Colonic mucosa (tissue), 4 donors: ENCODE measurements at regions not wholly inside any gene's neighbourhood (a gene's known extent, or its start where the extent isn't known, plus 50 kb on each side); places are given as distances from the start of the nearest gene placed in this dataset.

Source experiments
- DNase-seq: peaks from one replicate; pipeline ENCODE4 v3.0.0-alpha.2; 2020
- H3K27ac ChIP-seq: fragments of 200-600 bp; one replicate; pipeline ENCODE4 v1.8.0; 2021
- H3K27me3 ChIP-seq: fragments of 200-600 bp; one replicate; pipeline ENCODE4 v1.8.0; 2021
- H3K36me3 ChIP-seq: fragments of 200-600 bp; one replicate; pipeline ENCODE4 v1.8.0; 2021
- H3K4me1 ChIP-seq: fragments of 200-600 bp; one replicate; pipeline ENCODE4 v1.8.0; 2021; ENCODE audit warnings: mild to moderate bottlenecking
- H3K4me3 ChIP-seq: fragments of 200-600 bp; one replicate; pipeline ENCODE4 v1.8.0; 2021
- H3K9ac ChIP-seq, 2 donors: one replicate each; pipeline ENCODE4 v1.7.0; 2013; ENCODE audit warnings: control low read depth in 2 of 2, low read depth in 2 of 2, low read length in 2 of 2
- H3K9me3 ChIP-seq: fragments of 200-600 bp; one replicate; pipeline ENCODE4 v1.8.0; 2021
- CTCF ChIP-seq: fragments of 200-600 bp; IDR thresholded peaks from one replicate; pipeline ENCODE4 v1.8.0; 2022; ENCODE audit warnings: antibody characterized with exemption, mild to moderate bottlenecking
- intact Hi-C: fragments of 100-400 bp; cut with DNase I; formaldehyde crosslinking; loops from one replicate; pipeline ENCODE4 v1.14.1; 2022
- donor health status: healthy.
- donor health status: DM: no; HTN: no; CAD: no.
- donor health status: DM: no; HTN: no; CAD: no.

GRCh38 chr4:174037631-174038030 lies 245.8 kb downstream of the FBXO8 start:
- TF ChIP-seq CTCF = no peak
- H3K9me3 ChIP-seq = no peaks in the 10 kb centered on the region
- H3K27ac ChIP-seq = no peak overlapping the region
- H3K36me3 ChIP-seq = no peaks in the 10 kb centered on the region
- DNase-seq = no peak
- no peak overlapping the region for H3K4me3 ChIP-seq
- no peaks in the 10 kb centered on the region for H3K27me3 ChIP-seq
- H3K9ac ChIP-seq = no peak overlapping the region
- intact Hi-C loops = no loop called here
- H3K4me1 ChIP-seq = no peaks in the 10 kb centered on the region

GRCh38 chr4:174037049-174037448 lies 246.4 kb downstream of the FBXO8 start:
- intact Hi-C loops = no loop called here
- no peak overlapping the region for H3K9ac ChIP-seq
- no peak overlapping the region for H3K4me3 ChIP-seq
- DNase-seq = no peak
- no peak overlapping the region for H3K27ac ChIP-seq
- no peaks in the 10 kb centered on the region for H3K9me3 ChIP-seq
- no peaks in the 10 kb centered on the region for H3K27me3 ChIP-seq
- no peaks in the 10 kb centered on the region for H3K36me3 ChIP-seq
- H3K4me1 ChIP-seq = no peaks in the 10 kb centered on the region
- TF ChIP-seq CTCF = no peak

GRCh38 chr4:174036576-174036975 lies 246.9 kb downstream of the FBXO8 start:
- Histone ChIP-seq H3K36me3 (no peaks in the 10 kb centered on the region), H3K4me1 (no peaks in the 10 kb centered on the region), H3K9me3 (no peaks in the 10 kb centered on the region), H3K27ac (no peak overlapping the region), H3K4me3 (no peak overlapping the region), H3K27me3 (no peaks in the 10 kb centered on the region), H3K9ac (no peak overlapping the region)
- DNase-seq = no peak
- intact Hi-C loops = no loop called here
- TF ChIP-seq CTCF = no peak

- TF ChIP-seq CTCF = no peak
- H3K27me3 ChIP-seq = no peaks in the 10 kb centered on the region
- no peaks in the 10 kb centered on the region for H3K4me1 ChIP-seq
- intact Hi-C loops = no loop called here
- no peak overlapping the region for H3K9ac ChIP-seq
- no peak for DNase-seq
- no peaks in the 10 kb centered on the region for H3K36me3 ChIP-seq
- no peaks in the 10 kb centered on the region for H3K9me3 ChIP-seq
- no peak overlapping the region for H3K4me3 ChIP-seq
- no peak overlapping the region for H3K27ac ChIP-seq
Measured at GRCh38 chr4:174036111-174036510, 247.4 kb downstream of the FBXO8 start.

GRCh38 chr4:174023641-174024040 lies 259.8 kb downstream of the FBXO8 start:
- intact Hi-C loops = no loop called here
- Histone ChIP-seq H3K9ac (no peak overlapping the region), H3K9me3 (no peaks in the 10 kb centered on the region)

More at GRCh38 chr4:174023641-174024040, 259.8 kb downstream of the FBXO8 start:
- no peak for TF ChIP-seq CTCF
- Histone ChIP-seq H3K27me3 (no peaks in the 10 kb centered on the region), H3K36me3 (no peaks in the 10 kb centered on the region), H3K4me1 (no peaks in the 10 kb centered on the region), H3K4me3 (no peak overlapping the region), H3K27ac (no peak overlapping the region)
- DNase-seq = no peak
